HUDEP-2 (cell line): ENCODE measurements at regions not wholly inside any gene's neighbourhood (a gene's known extent, or its start where the extent isn't known, plus 50 kb on each side); places are given as distances from the start of the nearest gene placed in this dataset.

ENCODE experiments used
- DNase-seq, 76 experiments: peaks; one replicate each; lab custom pipeline; 2025; ENCODE audit not compliant: unreplicated experiment in 76 of 76; lab: John Stamatoyannopoulos, UW

GRCh38 chr21:15359251-15359650, 294.5 kb upstream of the NRIP1 start:
- no peak for DNase-seq

GRCh38 chr21:15362458-15362857, 297.7 kb upstream of the NRIP1 start:
- DNase-seq: no peak

- DNase-seq: no peak
Observed at GRCh38 chr21:15363921-15364320, 299.1 kb upstream of the NRIP1 start.

- no peak for DNase-seq
Observed at GRCh38 chr21:15365751-15366392, 301.1 kb upstream of the NRIP1 start.

GRCh38 chr21:15366555-15366954, 301.8 kb upstream of the NRIP1 start:
- no peak for DNase-seq

- no peak for DNase-seq
Observed at GRCh38 chr21:15367061-15367626, 302.3 kb upstream of the NRIP1 start.

- no peak for DNase-seq
Observed at GRCh38 chr21:15370462-15370975, 305.7 kb upstream of the NRIP1 start.

- DNase-seq: no peak
Observed at GRCh38 chr21:15373941-15374340, 309.1 kb upstream of the NRIP1 start.

GRCh38 chr21:15379776-15380175, 315.0 kb upstream of the NRIP1 start:
- no peak for DNase-seq

GRCh38 chr21:15383588-15383987, 318.8 kb upstream of the NRIP1 start:
- DNase-seq: no peak

GRCh38 chr21:15390049-15390448, 325.2 kb upstream of the NRIP1 start:
- DNase-seq: no peak

- no peak for DNase-seq
Observed at GRCh38 chr21:15397258-15397657, 332.5 kb upstream of the NRIP1 start.

- DNase-seq: no peak
Observed at GRCh38 chr21:15400905-15401304, 328.9 kb upstream of the USP25 start.

- no peak for DNase-seq
Observed at GRCh38 chr21:15401331-15401730, 328.5 kb upstream of the USP25 start.

GRCh38 chr21:15405214-15405613, 324.6 kb upstream of the USP25 start:
- DNase-seq: no peak

- no peak for DNase-seq
Observed at GRCh38 chr21:15406791-15407190, 323.0 kb upstream of the USP25 start.

- DNase-seq: no peak
Observed at GRCh38 chr21:15407585-15407984, 322.2 kb upstream of the USP25 start.

GRCh38 chr21:15408089-15408488, 321.7 kb upstream of the USP25 start:
- no peak for DNase-seq

- no peak for DNase-seq
Observed at GRCh38 chr21:15409031-15409430, 320.8 kb upstream of the USP25 start.

GRCh38 chr21:15410853-15411252, 318.9 kb upstream of the USP25 start:
- DNase-seq: no peak

GRCh38 chr21:15414057-15414456, 315.7 kb upstream of the USP25 start:
- no peak for DNase-seq

- no peak for DNase-seq
Observed at GRCh38 chr21:15415541-15416261, 314.1 kb upstream of the USP25 start.
